ENCODE measurements at regions not wholly inside any gene's neighbourhood (a gene's known extent, or its start where the extent isn't known, plus 50 kb on each side); places are given as distances from the start of the nearest gene placed in this dataset.
A peak's percentile ranks its signal among the peaks of the same experiment; 100 is the strongest.

DNA sequence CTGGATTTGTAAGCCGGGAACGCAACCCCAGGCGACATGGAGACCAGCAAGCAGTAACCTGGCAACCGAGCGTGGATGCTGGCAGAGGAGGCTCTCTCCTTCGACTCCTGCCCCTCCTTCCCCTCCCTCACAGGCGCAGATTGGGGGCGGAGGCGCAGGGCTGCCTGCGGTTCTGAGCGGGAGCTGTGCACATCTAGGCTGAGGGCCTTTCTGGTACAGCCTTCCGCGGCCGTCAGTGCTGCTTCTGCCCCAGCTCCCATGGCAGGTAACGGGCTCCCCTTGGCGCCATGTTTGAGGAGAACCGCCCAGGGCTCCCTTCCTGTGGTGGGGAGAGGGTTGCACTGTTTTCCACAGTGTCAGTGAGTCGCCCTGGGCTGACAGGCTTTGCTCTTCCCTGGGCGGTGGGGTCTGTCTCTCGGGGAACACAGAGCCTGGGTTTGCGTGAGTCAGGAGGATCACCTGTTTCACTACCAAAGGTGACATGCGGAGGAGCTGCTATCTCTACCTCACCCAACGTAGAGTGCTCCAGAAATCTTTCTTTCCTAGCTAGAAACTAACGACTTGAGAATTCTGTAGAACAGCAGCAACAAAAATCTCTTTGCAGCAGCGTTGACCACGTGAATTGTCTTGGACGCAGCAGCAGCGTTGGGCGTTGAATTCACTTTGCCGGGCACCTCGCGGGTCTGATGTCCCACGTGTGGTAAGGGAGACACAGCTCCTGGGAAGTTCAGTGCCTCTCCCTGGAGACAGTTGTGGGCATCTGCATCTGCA, 154.8 kb upstream of the COBL start:
- Histone ChIP-seq H3K9ac (ENCODE audit: low read length) (no peak overlapping the region), H3K27ac (ENCODE audit: low read depth, low read length) (no peak overlapping the region), H3K27me3 (ENCODE audit: control insufficient read depth, insufficient read depth, low read length) (peaks cover 34% of the 10 kb centered on the region), H3K36me3 (ENCODE audit: control insufficient read depth, insufficient read depth, low read length) (no peaks in the 10 kb centered on the region), H3K4me1 (ENCODE audit: control insufficient read depth, insufficient read depth, low read length) (peaks cover 8% of the 10 kb centered on the region; the same call in 1 of the 2 replicates), H3K9me3 (ENCODE audit: control insufficient read depth, insufficient read depth, low read depth, low read length) (no peaks in the 10 kb centered on the region), H3K4me3 (ENCODE audit: low read depth, low read length) (peak overlapping the region; percentile 49)

DNA sequence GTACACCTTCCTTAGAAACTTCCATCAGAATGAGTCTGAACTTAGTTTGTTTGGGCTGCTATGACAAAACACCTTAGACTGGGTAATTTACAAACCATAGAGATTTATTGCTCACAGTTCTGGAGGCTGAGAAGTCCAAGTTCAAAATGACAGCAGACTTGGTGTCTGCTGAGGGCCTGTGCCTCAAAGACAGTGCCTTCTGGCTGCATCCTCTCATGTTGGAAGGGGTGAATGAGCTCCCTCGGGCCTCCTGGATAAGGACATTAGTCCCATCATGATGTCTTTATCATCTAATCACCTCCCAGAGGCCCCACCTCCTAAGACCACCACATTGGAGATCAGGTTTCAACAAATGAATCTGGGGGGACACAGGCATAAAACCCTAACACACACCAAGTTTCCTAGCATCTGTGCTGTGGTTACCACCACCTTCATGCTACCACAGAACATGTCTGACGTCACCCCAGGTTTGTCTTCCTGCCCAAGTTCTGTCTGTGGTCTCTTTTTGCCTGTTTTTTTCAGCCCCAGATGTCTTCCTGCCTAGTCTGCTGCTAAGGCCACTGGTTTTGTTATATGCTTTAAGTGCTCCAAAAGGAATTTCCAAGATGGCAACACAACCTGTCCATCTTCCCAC, 150.9 kb upstream of the COBL start:
- Histone ChIP-seq H3K9ac (ENCODE audit: low read length) (no peak overlapping the region), H3K36me3 (ENCODE audit: control insufficient read depth, insufficient read depth, low read length) (no peaks in the 10 kb centered on the region), H3K27me3 (ENCODE audit: control insufficient read depth, insufficient read depth, low read length) (peaks cover 25% of the 10 kb centered on the region), H3K9me3 (ENCODE audit: control insufficient read depth, insufficient read depth, low read depth, low read length) (no peaks in the 10 kb centered on the region), H3K4me3 (ENCODE audit: low read depth, low read length) (no peak overlapping the region), H3K27ac (ENCODE audit: low read depth, low read length) (no peak overlapping the region), H3K4me1 (ENCODE audit: control insufficient read depth, insufficient read depth, low read length) (peaks cover 8% of the 10 kb centered on the region; the same call in 1 of the 2 replicates)

DNA sequence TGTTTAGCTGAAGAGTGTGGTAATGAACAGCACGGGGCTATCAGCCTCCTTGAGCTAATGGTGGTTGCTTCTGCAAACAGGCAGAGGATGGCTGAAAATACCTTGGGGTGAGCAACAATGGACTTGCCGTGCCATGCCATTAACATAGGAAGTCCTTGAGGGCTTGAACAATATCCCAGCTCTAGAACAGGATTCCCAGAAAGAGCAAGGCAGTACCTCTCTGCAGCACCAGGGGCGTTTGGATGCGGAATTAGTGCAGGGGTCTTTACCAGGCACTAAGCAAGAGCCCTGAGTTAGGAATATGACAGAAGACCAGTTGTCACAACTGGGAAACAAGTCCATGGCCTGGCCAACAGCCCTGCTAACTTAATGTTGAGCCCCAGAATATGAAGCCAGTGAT, 143.2 kb upstream of the COBL start:
- Histone ChIP-seq H3K9me3 (ENCODE audit: control insufficient read depth, insufficient read depth, low read depth, low read length) (no peaks in the 10 kb centered on the region), H3K4me1 (ENCODE audit: control insufficient read depth, insufficient read depth, low read length) (peaks cover 15% of the 10 kb centered on the region), H3K36me3 (ENCODE audit: control insufficient read depth, insufficient read depth, low read length) (no peaks in the 10 kb centered on the region), H3K4me3 (ENCODE audit: low read depth, low read length) (no peak overlapping the region), H3K9ac (ENCODE audit: low read length) (no peak overlapping the region), H3K27me3 (ENCODE audit: control insufficient read depth, insufficient read depth, low read length) (no peaks in the 10 kb centered on the region), H3K27ac (ENCODE audit: low read depth, low read length) (no peak overlapping the region)

DNA sequence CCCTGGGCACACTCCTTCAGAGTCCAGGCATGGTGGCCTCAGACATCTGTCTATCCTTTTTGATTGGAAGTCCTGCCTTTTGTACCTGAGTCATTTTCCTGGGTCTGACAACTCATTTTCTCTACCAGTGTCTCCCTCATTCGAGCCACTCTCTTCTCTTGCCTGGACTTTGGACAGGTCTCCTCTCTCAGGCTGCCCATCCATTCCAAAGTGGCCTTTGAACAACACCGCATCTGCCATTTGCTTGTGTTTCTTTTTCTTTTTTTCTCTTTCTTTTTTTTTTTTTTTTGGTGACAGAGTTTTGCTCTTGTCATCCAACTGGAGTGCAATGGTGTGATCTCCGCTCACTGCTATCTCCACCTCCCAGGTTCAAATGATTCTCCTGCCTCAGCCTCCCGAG, 142.1 kb upstream of the COBL start:
- Histone ChIP-seq H3K36me3 (ENCODE audit: control insufficient read depth, insufficient read depth, low read length) (no peaks in the 10 kb centered on the region), H3K27ac (ENCODE audit: low read depth, low read length) (no peak overlapping the region), H3K27me3 (ENCODE audit: control insufficient read depth, insufficient read depth, low read length) (no peaks in the 10 kb centered on the region), H3K9ac (ENCODE audit: low read length) (no peak overlapping the region), H3K9me3 (ENCODE audit: control insufficient read depth, insufficient read depth, low read depth, low read length) (no peaks in the 10 kb centered on the region), H3K4me3 (ENCODE audit: low read depth, low read length) (no peak overlapping the region), H3K4me1 (ENCODE audit: control insufficient read depth, insufficient read depth, low read length) (peaks cover 15% of the 10 kb centered on the region)

DNA sequence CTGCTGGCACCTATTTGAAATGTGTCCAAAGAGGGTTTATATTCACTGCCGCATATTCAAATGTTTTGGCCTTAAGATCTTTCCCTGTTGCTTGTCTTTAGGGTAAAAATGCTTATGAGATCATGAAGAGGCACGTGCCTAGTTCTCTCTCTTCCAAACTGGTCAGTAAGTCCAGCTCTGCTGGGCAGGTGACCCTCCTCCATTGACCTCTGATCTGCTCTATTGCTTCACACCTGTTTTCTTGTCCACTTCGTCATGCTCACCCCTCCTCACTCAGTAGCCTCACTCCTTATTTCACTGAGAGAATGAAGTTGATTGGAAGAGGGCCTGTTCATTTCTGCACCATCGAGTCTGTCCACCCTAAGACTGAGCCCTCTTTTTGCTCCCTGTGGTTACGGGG, 140.5 kb upstream of the COBL start:
- peaks cover 24% of the 10 kb centered on the region for H3K4me1 ChIP-seq (ENCODE audit: control insufficient read depth, insufficient read depth, low read length)
- no peak overlapping the region for H3K9ac ChIP-seq (ENCODE audit: low read length)
- no peaks in the 10 kb centered on the region for H3K27me3 ChIP-seq (ENCODE audit: control insufficient read depth, insufficient read depth, low read length)
- H3K27ac ChIP-seq (ENCODE audit: low read depth, low read length) = no peak overlapping the region
- H3K4me3 ChIP-seq (ENCODE audit: low read depth, low read length) = no peak overlapping the region
- no peaks in the 10 kb centered on the region for H3K9me3 ChIP-seq (ENCODE audit: control insufficient read depth, insufficient read depth, low read depth, low read length)
- no peaks in the 10 kb centered on the region for H3K36me3 ChIP-seq (ENCODE audit: control insufficient read depth, insufficient read depth, low read length)

DNA sequence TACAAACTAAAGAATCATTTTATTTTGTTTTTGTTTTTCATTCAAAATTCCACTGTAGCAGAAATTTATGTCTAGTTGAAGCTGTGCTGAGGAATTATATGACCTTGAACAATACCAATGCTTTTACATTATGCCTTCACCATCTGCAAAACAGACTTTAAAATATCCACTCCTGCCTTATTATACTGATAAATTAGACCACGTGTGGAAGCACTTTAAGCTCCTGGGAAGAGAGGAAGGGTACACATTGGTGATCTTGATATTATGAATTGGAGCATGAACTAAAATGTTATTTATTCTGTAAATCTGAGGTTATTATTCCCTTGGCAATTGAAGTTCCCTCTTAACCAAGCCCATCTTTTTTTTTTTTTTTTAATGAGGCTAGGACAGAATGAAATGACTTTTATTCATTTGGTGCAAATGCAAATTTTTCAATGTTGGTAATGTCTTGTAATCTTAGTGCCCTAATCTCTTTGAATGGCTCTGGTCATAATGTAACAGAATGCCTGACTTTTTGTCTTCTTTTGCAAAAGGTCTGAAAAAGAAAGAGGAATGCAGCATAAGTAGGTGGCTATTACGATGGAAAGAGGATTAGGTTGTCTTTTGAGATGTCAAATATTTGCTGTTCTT, 139.9 kb upstream of the COBL start:
- Histone ChIP-seq H3K36me3 (ENCODE audit: control insufficient read depth, insufficient read depth, low read length) (no peaks in the 10 kb centered on the region), H3K4me1 (ENCODE audit: control insufficient read depth, insufficient read depth, low read length) (peaks cover 28% of the 10 kb centered on the region), H3K9ac (ENCODE audit: low read length) (no peak overlapping the region), H3K4me3 (ENCODE audit: low read depth, low read length) (no peak overlapping the region), H3K9me3 (ENCODE audit: control insufficient read depth, insufficient read depth, low read depth, low read length) (no peaks in the 10 kb centered on the region), H3K27me3 (ENCODE audit: control insufficient read depth, insufficient read depth, low read length) (no peaks in the 10 kb centered on the region; the same call in 1 of the 2 replicates), H3K27ac (ENCODE audit: low read depth, low read length) (no peak overlapping the region)

DNA sequence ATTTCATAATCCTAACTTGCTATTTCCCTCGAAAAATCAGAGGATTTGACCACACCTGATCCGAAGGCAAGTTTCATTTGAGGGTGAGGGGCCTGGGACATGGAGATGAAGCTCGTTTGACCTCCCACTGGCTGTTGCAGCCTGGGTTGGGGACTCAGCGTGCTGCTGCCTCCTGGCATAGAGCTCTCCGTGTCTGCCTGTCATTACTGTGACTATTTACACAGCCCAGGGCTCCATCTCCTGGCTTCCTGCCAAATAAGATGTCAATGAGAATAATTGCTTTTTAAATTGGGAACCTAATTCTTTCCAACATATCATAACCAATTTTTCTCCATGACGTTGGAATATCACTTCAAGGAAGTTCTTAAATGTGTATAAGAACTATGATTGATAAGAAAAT, 139.3 kb upstream of the COBL start:
- peaks cover 28% of the 10 kb centered on the region for H3K4me1 ChIP-seq (ENCODE audit: control insufficient read depth, insufficient read depth, low read length)
- H3K9me3 ChIP-seq (ENCODE audit: control insufficient read depth, insufficient read depth, low read depth, low read length) = no peaks in the 10 kb centered on the region
- no peaks in the 10 kb centered on the region for H3K36me3 ChIP-seq (ENCODE audit: control insufficient read depth, insufficient read depth, low read length)
- peaks cover 4% of the 10 kb centered on the region; the same call in 1 of the 2 replicates for H3K27me3 ChIP-seq (ENCODE audit: control insufficient read depth, insufficient read depth, low read length)
- no peak overlapping the region for H3K4me3 ChIP-seq (ENCODE audit: low read depth, low read length)
- H3K9ac ChIP-seq (ENCODE audit: low read length) = no peak overlapping the region
- no peak overlapping the region for H3K27ac ChIP-seq (ENCODE audit: low read depth, low read length)

DNA sequence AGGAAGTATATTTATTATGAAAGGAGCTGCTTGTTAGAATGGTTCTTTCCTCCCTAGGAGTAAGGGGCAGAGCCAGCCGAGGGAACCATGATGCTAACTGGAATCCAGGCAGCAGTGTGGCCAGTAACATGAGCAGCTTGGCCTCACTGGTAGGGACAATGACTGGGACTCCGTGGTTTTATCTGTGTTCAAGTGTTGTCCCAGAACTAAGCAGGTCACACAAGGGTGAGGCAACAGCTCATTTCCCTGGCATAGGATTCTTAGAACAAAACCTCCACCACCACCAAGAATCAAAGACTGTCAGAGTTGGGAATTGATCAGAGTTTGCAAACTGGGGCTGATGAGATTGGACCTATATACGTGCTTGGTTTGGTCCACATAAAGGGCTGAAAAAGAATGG, 138.9 kb upstream of the COBL start:
- no peaks in the 10 kb centered on the region for H3K36me3 ChIP-seq (ENCODE audit: control insufficient read depth, insufficient read depth, low read length)
- no peaks in the 10 kb centered on the region for H3K9me3 ChIP-seq (ENCODE audit: control insufficient read depth, insufficient read depth, low read depth, low read length)
- no peak overlapping the region for H3K9ac ChIP-seq (ENCODE audit: low read length)
- peaks cover 4% of the 10 kb centered on the region; the same call in 1 of the 2 replicates for H3K27me3 ChIP-seq (ENCODE audit: control insufficient read depth, insufficient read depth, low read length)
- no peak overlapping the region for H3K27ac ChIP-seq (ENCODE audit: low read depth, low read length)
- H3K4me1 ChIP-seq (ENCODE audit: control insufficient read depth, insufficient read depth, low read length) = peaks cover 28% of the 10 kb centered on the region
- H3K4me3 ChIP-seq (ENCODE audit: low read depth, low read length) = no peak overlapping the region

DNA sequence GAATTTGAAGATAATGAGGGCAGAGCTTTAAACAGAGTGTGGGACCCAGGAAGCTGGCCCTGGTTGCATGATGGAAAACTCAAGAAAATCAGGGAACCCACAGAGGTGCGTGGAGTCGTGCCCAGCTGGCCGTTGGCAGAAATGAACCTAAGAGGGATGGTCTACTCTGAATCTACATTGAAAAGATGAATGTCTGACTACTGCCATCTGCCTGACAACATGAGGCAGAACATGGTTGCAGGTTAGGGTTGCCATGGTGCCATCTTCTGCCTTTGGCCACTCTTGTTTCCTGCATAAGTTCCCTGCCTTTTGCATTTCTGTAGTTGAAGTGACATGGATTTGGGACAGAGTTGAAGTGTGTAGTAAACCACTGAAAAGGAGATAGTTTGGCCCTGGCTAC, 138.5 kb upstream of the COBL start:
- H3K9ac ChIP-seq (ENCODE audit: low read length) = no peak overlapping the region
- H3K9me3 ChIP-seq (ENCODE audit: control insufficient read depth, insufficient read depth, low read depth, low read length) = no peaks in the 10 kb centered on the region
- H3K4me3 ChIP-seq (ENCODE audit: low read depth, low read length) = no peak overlapping the region
- H3K4me1 ChIP-seq (ENCODE audit: control insufficient read depth, insufficient read depth, low read length) = peaks cover 28% of the 10 kb centered on the region
- H3K27me3 ChIP-seq (ENCODE audit: control insufficient read depth, insufficient read depth, low read length) = peaks cover 4% of the 10 kb centered on the region; the same call in 1 of the 2 replicates
- no peaks in the 10 kb centered on the region for H3K36me3 ChIP-seq (ENCODE audit: control insufficient read depth, insufficient read depth, low read length)
- H3K27ac ChIP-seq (ENCODE audit: low read depth, low read length) = no peak overlapping the region

DNA sequence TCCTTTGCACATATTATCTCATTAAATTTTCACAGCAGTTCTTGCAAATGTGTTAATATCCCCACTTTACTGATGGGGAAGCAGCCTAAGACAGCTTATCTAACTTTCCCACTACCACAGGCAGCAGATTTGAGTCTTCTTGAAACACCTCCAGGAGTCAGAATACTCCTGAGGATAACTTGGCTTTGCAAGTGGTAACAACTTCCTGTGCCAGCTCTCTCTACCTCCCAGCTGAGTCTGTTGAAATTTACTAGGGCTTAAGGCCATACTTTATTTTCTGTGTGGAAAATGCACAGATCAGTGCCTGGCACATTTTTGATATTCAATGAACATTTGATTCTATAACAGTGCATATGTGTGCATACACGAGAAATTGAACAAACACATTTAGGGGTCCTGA, 136.1 kb upstream of the COBL start:
- peaks cover 4% of the 10 kb centered on the region; the same call in 1 of the 2 replicates for H3K27me3 ChIP-seq (ENCODE audit: control insufficient read depth, insufficient read depth, low read length)
- H3K4me3 ChIP-seq (ENCODE audit: low read depth, low read length) = no peak overlapping the region
- no peak overlapping the region for H3K9ac ChIP-seq (ENCODE audit: low read length)
- no peaks in the 10 kb centered on the region for H3K36me3 ChIP-seq (ENCODE audit: control insufficient read depth, insufficient read depth, low read length)
- no peaks in the 10 kb centered on the region for H3K9me3 ChIP-seq (ENCODE audit: control insufficient read depth, insufficient read depth, low read depth, low read length)
- H3K27ac ChIP-seq (ENCODE audit: low read depth, low read length) = no peak overlapping the region
- peaks cover 27% of the 10 kb centered on the region for H3K4me1 ChIP-seq (ENCODE audit: control insufficient read depth, insufficient read depth, low read length)
